GM18511 (cell line): ENCODE measurements at regions not wholly inside any gene's neighbourhood (a gene's known extent, or its start where the extent isn't known, plus 50 kb on each side); places are given as distances from the start of the nearest gene placed in this dataset.

Experiments
- ATAC-seq: cut with Tn5 transposase; IDR thresholded peaks from one replicate; pipeline ENCODE4 v1.9.1; 2021; ENCODE audit warnings: mild to moderate bottlenecking, moderate library complexity; ENCODE audit not compliant: unreplicated experiment

- ATAC-seq, result no peak
Observed at GRCh38 chr2:7824211-7824610, 857.6 kb upstream of the ID2 start.

- no peak for ATAC-seq
Observed at GRCh38 chr2:7825591-7826312, 856.1 kb upstream of the ID2 start.

GRCh38 chr2:7826656-7827055 lies 855.2 kb upstream of the ID2 start:
- ATAC-seq, result no peak

GRCh38 chr2:7829241-7829640 lies 852.6 kb upstream of the ID2 start:
- ATAC-seq, result no peak

GRCh38 chr2:7830616-7831015 lies 851.2 kb upstream of the ID2 start:
- no peak for ATAC-seq

- ATAC-seq, result peak; percentile 14
Observed at GRCh38 chr2:7835151-7835550, 846.7 kb upstream of the ID2 start.

- ATAC-seq, result peak; percentile 97
Observed at GRCh38 chr2:7835693-7836680, 845.9 kb upstream of the ID2 start.

GRCh38 chr2:7837237-7837760 lies 844.6 kb upstream of the ID2 start:
- ATAC-seq, result no peak

- no peak for ATAC-seq
Observed at GRCh38 chr2:7838669-7839068, 843.2 kb upstream of the ID2 start.

GRCh38 chr2:7840651-7841380 lies 841.0 kb upstream of the ID2 start:
- no peak for ATAC-seq

GRCh38 chr2:7841751-7842150 lies 840.1 kb upstream of the ID2 start:
- ATAC-seq, result no peak

GRCh38 chr2:7844414-7844965 lies 837.4 kb upstream of the ID2 start:
- ATAC-seq, result no peak

- ATAC-seq, result no peak
Observed at GRCh38 chr2:7845332-7845731, 836.5 kb upstream of the ID2 start.

GRCh38 chr2:7846607-7847006 lies 835.2 kb upstream of the ID2 start:
- no peak for ATAC-seq

- no peak for ATAC-seq
Observed at GRCh38 chr2:7847321-7847720, 834.5 kb upstream of the ID2 start.

- no peak for ATAC-seq
Observed at GRCh38 chr2:7849027-7849426, 832.8 kb upstream of the ID2 start.

- no peak for ATAC-seq
Observed at GRCh38 chr2:7849531-7849930, 832.3 kb upstream of the ID2 start.

GRCh38 chr2:7852546-7852945 lies 829.3 kb upstream of the ID2 start:
- ATAC-seq, result no peak

GRCh38 chr2:7857904-7858303 lies 824.0 kb upstream of the ID2 start:
- ATAC-seq, result no peak

- no peak for ATAC-seq
Observed at GRCh38 chr2:7858624-7859023, 823.2 kb upstream of the ID2 start.

GRCh38 chr2:7860693-7861092 lies 821.2 kb upstream of the ID2 start:
- no peak for ATAC-seq
